ENCODE measurements at regions not wholly inside any gene's neighbourhood (a gene's known extent, or its start where the extent isn't known, plus 50 kb on each side); places are given as distances from the start of the nearest gene placed in this dataset.
A peak's percentile ranks its signal among the peaks of the same experiment; 100 is the strongest.

- Histone ChIP-seq H3K36me3 (no peaks in the 10 kb centered on the region), H3K9me3 (no peaks in the 10 kb centered on the region), H3K4me1 (peaks cover 0 to 9% (median 1%) of the 10 kb centered on the region in 4 donors), H3K4me3 (no peak overlapping the region), H3K27me3 (no peaks in the 10 kb centered on the region), H3K27ac (no peak overlapping the region)
- TF ChIP-seq POLR2A (IDR thresholded peaks at IDR 0.05) (no peak), EP300 (IDR thresholded peaks at IDR 0.05) (no peak), POLR2AphosphoS5 (IDR thresholded peaks at IDR 0.05) (no peak), CTCF (IDR thresholded peaks at IDR 0.05) (no peak)
- WGBS, 2 donors = 92 to 95% methylated on average over 3 of the region's 3 CpGs
- ATAC-seq (ENCODE audit: low FRiP score in 2 of 2) (no peak), DNase-seq (no peak)
Measured at GRCh38 chr3:31176045-31176444, 281.6 kb upstream of the GADL1 start.

GRCh38 chr3:31178467-31178866, 284.0 kb upstream of the GADL1 start:
- DNase-seq = no peak
- H3K27ac ChIP-seq = no peak overlapping the region
- no peaks in the 10 kb centered on the region for H3K4me1 ChIP-seq
- H3K9me3 ChIP-seq = no peaks in the 10 kb centered on the region
- H3K36me3 ChIP-seq = no peaks in the 10 kb centered on the region
- H3K4me3 ChIP-seq = no peak overlapping the region
- 37 to 57% methylated on average over 4 of the region's 4 CpGs for WGBS, 2 donors
- TF ChIP-seq POLR2A (IDR thresholded peaks at IDR 0.05) (no peak), POLR2AphosphoS5 (IDR thresholded peaks at IDR 0.05) (no peak), EP300 (IDR thresholded peaks at IDR 0.05) (no peak), CTCF (IDR thresholded peaks at IDR 0.05) (no peak)
- no peaks in the 10 kb centered on the region for H3K27me3 ChIP-seq
- ATAC-seq (ENCODE audit: low FRiP score in 2 of 2) = no peak

- no peak for DNase-seq
- no peak for ATAC-seq (ENCODE audit: low FRiP score in 2 of 2)
- H3K9me3 ChIP-seq = no peaks in the 10 kb centered on the region
- H3K4me3 ChIP-seq = no peak overlapping the region
- H3K36me3 ChIP-seq = no peaks in the 10 kb centered on the region
- H3K27me3 ChIP-seq = no peaks in the 10 kb centered on the region
- WGBS, 2 donors = 84 to 85% methylated on average over 3 of the region's 3 CpGs
- TF ChIP-seq POLR2AphosphoS5 (IDR thresholded peaks at IDR 0.05) (no peak), EP300 (IDR thresholded peaks at IDR 0.05) (no peak), CTCF (IDR thresholded peaks at IDR 0.05) (no peak), POLR2A (IDR thresholded peaks at IDR 0.05) (no peak)
- no peak overlapping the region for H3K27ac ChIP-seq
- no peaks in the 10 kb centered on the region for H3K4me1 ChIP-seq
Measured at GRCh38 chr3:31179768-31180167, 285.3 kb upstream of the GADL1 start.

- H3K9me3 ChIP-seq = no peaks in the 10 kb centered on the region
- no peak for DNase-seq
- no peaks in the 10 kb centered on the region for H3K36me3 ChIP-seq
- no peaks in the 10 kb centered on the region for H3K27me3 ChIP-seq
- H3K4me3 ChIP-seq = no peak overlapping the region
- ATAC-seq (ENCODE audit: low FRiP score in 2 of 2) = no peak
- TF ChIP-seq POLR2A (IDR thresholded peaks at IDR 0.05) (no peak), CTCF (IDR thresholded peaks at IDR 0.05) (no peak), POLR2AphosphoS5 (IDR thresholded peaks at IDR 0.05) (no peak), EP300 (IDR thresholded peaks at IDR 0.05) (no peak)
- 73 to 88% methylated on average over 1 of the region's 1 CpG for WGBS, 2 donors
- H3K27ac ChIP-seq = no peak overlapping the region
- H3K4me1 ChIP-seq = no peaks in the 10 kb centered on the region
Measured at GRCh38 chr3:31180274-31180673, 285.8 kb upstream of the GADL1 start.

- 97 to 99% methylated on average over 16 of the region's 16 CpGs for WGBS, 2 donors
- peak in 1 of 2 donors; percentile 57 for DNase-seq
- peak in 1 of 2 donors; percentile 8 for ATAC-seq (ENCODE audit: low FRiP score in 2 of 2)
- Histone ChIP-seq H3K9me3 (no peaks in the 10 kb centered on the region), H3K27me3 (no peaks in the 10 kb centered on the region), H3K4me1 (no peaks in the 10 kb centered on the region), H3K27ac (no peak overlapping the region), H3K4me3 (no peak overlapping the region), H3K36me3 (no peaks in the 10 kb centered on the region)
- TF ChIP-seq EP300 (IDR thresholded peaks at IDR 0.05) = no peak
- no peak for TF ChIP-seq CTCF (IDR thresholded peaks at IDR 0.05)
- TF ChIP-seq POLR2AphosphoS5 (IDR thresholded peaks at IDR 0.05) = no peak
- TF ChIP-seq POLR2A (IDR thresholded peaks at IDR 0.05) = no peak
Measured at GRCh38 chr3:31181661-31182060, 287.2 kb upstream of the GADL1 start.
